ENCODE measurements at regions not wholly inside any gene's neighbourhood (a gene's known extent, or its start where the extent isn't known, plus 50 kb on each side); places are given as distances from the start of the nearest gene placed in this dataset.

- DNase-seq (ENCODE audit: low read depth, low spot score) (no peak), ATAC-seq (no peak)
- Histone ChIP-seq H3K27me3 (ENCODE audit: insufficient read depth, low read length) (no peaks in the 10 kb centered on the region), H3K4me3 (replicated peaks in 1 of 2; ENCODE audit: low read depth in 1 of 2, low read length in 2 of 2) (no peak overlapping the region), H2AFZ (ENCODE audit: low read depth, low read length, poor library complexity, severe bottlenecking) (no peak overlapping the region), H3K9me2 (ENCODE audit: insufficient read depth) (no peaks in the 10 kb centered on the region), H3K4me2 (ENCODE audit: low read length) (no peak overlapping the region), H3K27ac (ENCODE audit: low read depth, low read length) (no peak overlapping the region), H3K9me3 (ENCODE audit: control insufficient read depth in 1 of 2, insufficient read depth in 1 of 2, low read depth in 1 of 2, low read length in 2 of 2) (peaks cover 0 to 4% of the 10 kb centered on the region in 2 experiments; a peak in 1 of 4 replicates), H4K20me1 (ENCODE audit: insufficient read depth) (no peaks in the 10 kb centered on the region), H3K9ac (ENCODE audit: low read length) (no peak overlapping the region), H3K79me2 (ENCODE audit: insufficient read depth, low read length) (no peaks in the 10 kb centered on the region), H3K4me1 (ENCODE audit: control insufficient read depth in 1 of 2, insufficient read depth in 2 of 2, low read length in 2 of 2) (no peaks in the 10 kb centered on the region), H3K36me3 (ENCODE audit: control insufficient read depth in 1 of 2, insufficient read depth in 2 of 2, low read length in 2 of 2) (no peaks in the 10 kb centered on the region)
- CTCF ChIA-PET: no interaction called here
- intact Hi-C loops (cut with micrococcal nuclease): no loop called here
- no TSS peak for BruUV-seq (replicated peaks)
- no peak for TF ChIP-seq SRF (IDR thresholded peaks at IDR 0.05; ENCODE audit: low read depth)
- POLR2A ChIA-PET: no interaction called here
- RAD21 ChIA-PET (ENCODE audit: low non-redundant PET in 1 of 2, low total read pairs in 2 of 2, uncharacterized antibody in 2 of 2, unreplicated experiment in 2 of 2): no interaction called here
These were observed 1763.3 kb upstream of the MIR17HG start for GRCh38 chr13:89584058-89584620.

GRCh38 chr13:89602655-89603054 lies 1744.8 kb upstream of the MIR17HG start:
- intact Hi-C loops (cut with micrococcal nuclease): no loop called here
- no peaks in the 10 kb centered on the region for H3K27me3 ChIP-seq (ENCODE audit: insufficient read depth, low read length)
- ChIA-PET POLR2A (no interaction called here), CTCF (no interaction called here), RAD21 (ENCODE audit: low non-redundant PET in 1 of 2, low total read pairs in 2 of 2, uncharacterized antibody in 2 of 2, unreplicated experiment in 2 of 2) (no interaction called here)
- H3K36me3 ChIP-seq (ENCODE audit: control insufficient read depth in 1 of 2, insufficient read depth in 2 of 2, low read length in 2 of 2): no peaks in the 10 kb centered on the region
- TF ChIP-seq ELF1 (IDR thresholded peaks at IDR 0.05; ENCODE audit: borderline replicate concordance, low read depth) (no peak), ZFX (IDR thresholded peaks at IDR 0.05) (no peak), ATF3 (IDR thresholded peaks at IDR 0.05) (no peak), CEBPB (IDR thresholded peaks at IDR 0.05; ENCODE audit: low read depth) (no peak), SP1 (IDR thresholded peaks at IDR 0.05; ENCODE audit: low read depth) (no peak), REST (IDR thresholded peaks at IDR 0.05; ENCODE audit: low read depth) (no peak), POLR2AphosphoS5 (IDR thresholded peaks at IDR 0.05; ENCODE audit: low read depth, low read length) (no peak), EGR1 (IDR thresholded peaks at IDR 0.05; ENCODE audit: low read depth) (no peak), MAX (IDR thresholded peaks at IDR 0.05) (no peak), FOSL1 (IDR thresholded peaks at IDR 0.05; ENCODE audit: low read depth) (no peak), POLR2A (IDR thresholded peaks at IDR 0.05; ENCODE audit: borderline replicate concordance, extremely low read depth, insufficient read depth, insufficient read length) (no peak), CBX3 (IDR thresholded peaks at IDR 0.05; ENCODE audit: low read depth) (no peak), JUND (IDR thresholded peaks at IDR 0.05) (no peak), SIN3A (IDR thresholded peaks at IDR 0.05; ENCODE audit: low read depth) (no peak), ZBTB33 (IDR thresholded peaks at IDR 0.05; ENCODE audit: extremely low read depth, insufficient replicate concordance, low read length) (no peak), TCF7L2 (IDR thresholded peaks at IDR 0.05; ENCODE audit: borderline replicate concordance, extremely low read depth, insufficient read depth, insufficient read length) (no peak)
- peaks cover 0 to 3% of the 10 kb centered on the region in 2 experiments; a peak in 1 of 4 replicates for H3K9me3 ChIP-seq (ENCODE audit: control insufficient read depth in 1 of 2, insufficient read depth in 1 of 2, low read depth in 1 of 2, low read length in 2 of 2)
- no peaks in the 10 kb centered on the region for H4K20me1 ChIP-seq (ENCODE audit: insufficient read depth)
- no peak overlapping the region for H2AFZ ChIP-seq (ENCODE audit: low read depth, low read length, poor library complexity, severe bottlenecking)
- no TSS peak for BruUV-seq (replicated peaks)
- no peaks in the 10 kb centered on the region for H3K4me1 ChIP-seq (ENCODE audit: control insufficient read depth in 1 of 2, insufficient read depth in 2 of 2, low read length in 2 of 2)
- H3K27ac ChIP-seq (ENCODE audit: low read depth, low read length): no peak overlapping the region
- no peak overlapping the region for H3K4me3 ChIP-seq (replicated peaks in 1 of 2; ENCODE audit: low read depth in 1 of 2, low read length in 2 of 2)
- H3K79me2 ChIP-seq (ENCODE audit: insufficient read depth, low read length): no peaks in the 10 kb centered on the region
- no peak for DNase-seq (ENCODE audit: low read depth, low spot score)
- no peaks in the 10 kb centered on the region for H3K9me2 ChIP-seq (ENCODE audit: insufficient read depth)
- no peak overlapping the region for H3K9ac ChIP-seq (ENCODE audit: low read length)
- ATAC-seq: no peak
- H3K4me2 ChIP-seq (ENCODE audit: low read length): no peak overlapping the region

All from HCT116 (cell line).